ENCODE measurements at regions not wholly inside any gene's neighbourhood (a gene's known extent, or its start where the extent isn't known, plus 50 kb on each side); places are given as distances from the start of the nearest gene placed in this dataset.
A peak's percentile ranks its signal among the peaks of the same experiment; 100 is the strongest.

DNA sequence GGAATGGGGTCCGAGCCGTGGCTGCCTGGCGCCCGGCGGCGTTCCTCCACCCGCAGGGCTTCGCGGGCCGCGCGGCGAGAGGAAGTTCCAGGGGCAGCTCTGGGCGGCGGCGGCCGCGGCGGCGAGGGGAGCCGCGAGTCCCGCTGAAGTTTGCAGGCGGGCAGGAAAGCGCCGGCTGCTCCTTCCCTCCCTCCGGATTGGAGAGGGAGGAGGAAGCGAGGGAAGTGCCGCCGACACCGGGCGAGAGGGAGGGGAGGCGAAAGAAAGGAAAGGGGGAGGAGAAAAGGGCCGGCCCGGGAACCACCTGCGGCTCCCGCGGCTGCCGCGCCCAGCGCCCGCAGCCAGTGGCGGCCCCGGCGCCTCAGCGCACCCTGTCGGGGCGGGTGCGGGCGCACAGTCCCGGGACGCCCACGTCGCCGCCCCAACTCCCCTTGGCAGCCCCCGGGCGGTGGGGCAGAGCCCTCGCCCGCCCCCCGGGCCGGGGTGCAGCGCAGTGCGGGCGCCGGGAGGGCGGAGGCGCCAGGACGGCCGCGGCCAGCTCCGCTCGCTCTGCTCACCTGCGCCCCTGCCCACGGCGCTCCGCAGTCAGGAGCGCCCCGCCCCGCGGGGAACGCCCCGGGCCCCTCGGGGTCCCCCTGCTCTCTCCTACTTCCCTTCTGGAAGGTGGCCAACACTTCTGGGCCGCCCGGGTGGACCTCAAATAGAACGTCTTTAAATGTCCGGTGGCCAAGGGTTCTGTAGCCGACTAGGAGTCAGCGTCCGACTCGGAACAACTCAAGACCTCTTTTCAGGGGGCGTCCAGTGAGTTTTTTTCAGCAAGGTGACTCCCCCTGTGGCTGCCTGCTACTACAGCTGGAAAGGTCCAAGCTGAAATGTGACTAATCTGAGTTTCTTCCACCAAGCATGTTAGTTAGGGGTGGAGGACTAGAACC, 80.3 kb upstream of the CCDC28A start:
- Histone ChIP-seq H3K36me3 (ENCODE audit: low read depth) (no peaks in the 10 kb centered on the region), H3K4me1 (ENCODE audit: low read depth) (no peaks in the 10 kb centered on the region), H3K4me3 (peak overlapping the region; percentile 74), H3K9me3 (no peaks in the 10 kb centered on the region)
- intact Hi-C loops (cut with DNase I, micrococcal nuclease): loop anchor here in 1 of 2 donors (10.0 kb wide), 1 partner anchor 72 kb away; no protein-coding TSS in a partner anchor
- DNase-seq (peak; percentile 83 to 87 (median 86)), ATAC-seq (peak; percentile 94)
- TF ChIP-seq, protein P1, sequence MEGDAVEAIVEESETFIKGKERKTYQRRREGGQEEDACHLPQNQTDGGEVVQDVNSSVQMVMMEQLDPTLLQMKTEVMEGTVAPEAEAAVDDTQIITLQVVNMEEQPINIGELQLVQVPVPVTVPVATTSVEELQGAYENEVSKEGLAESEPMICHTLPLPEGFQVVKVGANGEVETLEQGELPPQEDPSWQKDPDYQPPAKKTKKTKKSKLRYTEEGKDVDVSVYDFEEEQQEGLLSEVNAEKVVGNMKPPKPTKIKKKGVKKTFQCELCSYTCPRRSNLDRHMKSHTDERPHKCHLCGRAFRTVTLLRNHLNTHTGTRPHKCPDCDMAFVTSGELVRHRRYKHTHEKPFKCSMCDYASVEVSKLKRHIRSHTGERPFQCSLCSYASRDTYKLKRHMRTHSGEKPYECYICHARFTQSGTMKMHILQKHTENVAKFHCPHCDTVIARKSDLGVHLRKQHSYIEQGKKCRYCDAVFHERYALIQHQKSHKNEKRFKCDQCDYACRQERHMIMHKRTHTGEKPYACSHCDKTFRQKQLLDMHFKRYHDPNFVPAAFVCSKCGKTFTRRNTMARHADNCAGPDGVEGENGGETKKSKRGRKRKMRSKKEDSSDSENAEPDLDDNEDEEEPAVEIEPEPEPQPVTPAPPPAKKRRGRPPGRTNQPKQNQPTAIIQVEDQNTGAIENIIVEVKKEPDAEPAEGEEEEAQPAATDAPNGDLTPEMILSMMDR (IDR thresholded peaks at IDR 0.05): no peak

DNA sequence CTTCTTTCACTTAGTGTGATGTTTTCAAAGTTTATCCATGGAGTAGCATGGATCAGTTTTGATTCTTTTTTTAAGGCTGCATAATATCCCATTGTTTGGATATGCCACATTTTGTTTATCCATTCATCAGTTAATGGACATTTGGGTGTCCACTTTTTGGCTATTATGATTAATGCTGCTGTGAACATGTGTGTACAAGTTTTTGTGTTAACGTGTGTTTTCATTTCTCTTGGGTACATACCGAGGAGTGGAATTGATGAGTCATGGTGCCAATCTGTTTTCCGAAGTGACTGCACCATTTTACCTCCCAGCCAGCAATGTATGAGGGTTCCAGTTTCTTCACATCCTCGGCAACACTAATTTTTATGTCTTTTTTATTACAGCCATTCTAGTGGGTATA, 78.4 kb upstream of the CCDC28A start:
- intact Hi-C loops (cut with DNase I, micrococcal nuclease): loop anchor here in 1 of 2 donors (10.0 kb wide), 1 partner anchor 70 kb away; no protein-coding TSS in a partner anchor
- DNase-seq (no peak), ATAC-seq (no peak)
- no peaks in the 10 kb centered on the region for H3K36me3 ChIP-seq (ENCODE audit: low read depth)
- no peaks in the 10 kb centered on the region for H3K4me1 ChIP-seq (ENCODE audit: low read depth)
- no peak overlapping the region for H3K4me3 ChIP-seq
- H3K9me3 ChIP-seq: no peaks in the 10 kb centered on the region
- TF ChIP-seq, protein P1 (IDR thresholded peaks at IDR 0.05): no peak

DNA sequence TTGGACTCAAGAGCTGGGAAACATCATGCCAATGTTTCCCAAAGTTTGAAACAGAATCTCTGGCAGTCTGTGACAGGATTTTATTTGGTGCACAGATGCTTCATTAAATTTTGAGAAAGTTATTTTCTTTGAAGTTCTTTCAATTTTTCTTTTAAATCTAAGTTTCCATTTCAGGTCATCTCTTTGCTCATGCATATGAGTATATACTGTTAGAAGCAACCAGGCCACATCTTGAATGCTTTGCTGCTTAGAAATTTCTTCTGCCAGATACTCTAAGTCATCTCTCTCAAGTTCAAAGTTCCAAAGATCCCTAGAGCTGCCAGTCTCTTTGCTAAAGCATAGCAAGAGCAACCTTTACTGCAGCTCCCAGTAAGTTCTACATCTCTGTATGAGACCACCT, 59.1 kb upstream of the CCDC28A start:
- no peak for ATAC-seq
- H3K4me1 ChIP-seq (ENCODE audit: low read depth): no peaks in the 10 kb centered on the region
- H3K9me3 ChIP-seq: no peaks in the 10 kb centered on the region
- TF ChIP-seq, protein P1 (IDR thresholded peaks at IDR 0.05): no peak
- intact Hi-C loops (cut with DNase I, micrococcal nuclease): no loop called here
- no peak for DNase-seq
- no peak overlapping the region for H3K4me3 ChIP-seq
- no peaks in the 10 kb centered on the region for H3K36me3 ChIP-seq (ENCODE audit: low read depth)

DNA sequence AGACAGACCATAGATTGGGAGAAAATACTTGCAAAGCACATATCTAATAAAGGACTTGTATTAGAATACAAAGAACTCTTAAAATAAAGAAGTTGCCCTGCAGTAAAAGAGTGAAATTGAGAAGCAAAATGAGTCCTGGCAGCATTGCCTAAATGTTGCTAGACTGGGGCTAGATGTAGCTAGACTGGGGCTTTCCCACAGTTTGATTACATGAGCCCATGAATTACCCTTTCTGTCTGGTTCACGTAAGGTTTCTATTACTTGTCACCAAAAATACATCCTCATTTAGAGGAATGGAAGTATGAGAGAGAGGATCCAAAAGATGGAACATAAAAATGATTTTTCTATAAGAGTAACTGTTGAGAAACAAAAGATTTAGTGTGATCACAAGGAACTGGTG, 57.6 kb upstream of the CCDC28A start:
- Histone ChIP-seq H3K4me3 (no peak overlapping the region), H3K36me3 (ENCODE audit: low read depth) (no peaks in the 10 kb centered on the region), H3K9me3 (no peaks in the 10 kb centered on the region), H3K4me1 (ENCODE audit: low read depth) (no peaks in the 10 kb centered on the region)
- DNase-seq (no peak), ATAC-seq (no peak)
- TF ChIP-seq, protein P1 (IDR thresholded peaks at IDR 0.05): no peak
- intact Hi-C loops (cut with DNase I, micrococcal nuclease): no loop called here

DNA sequence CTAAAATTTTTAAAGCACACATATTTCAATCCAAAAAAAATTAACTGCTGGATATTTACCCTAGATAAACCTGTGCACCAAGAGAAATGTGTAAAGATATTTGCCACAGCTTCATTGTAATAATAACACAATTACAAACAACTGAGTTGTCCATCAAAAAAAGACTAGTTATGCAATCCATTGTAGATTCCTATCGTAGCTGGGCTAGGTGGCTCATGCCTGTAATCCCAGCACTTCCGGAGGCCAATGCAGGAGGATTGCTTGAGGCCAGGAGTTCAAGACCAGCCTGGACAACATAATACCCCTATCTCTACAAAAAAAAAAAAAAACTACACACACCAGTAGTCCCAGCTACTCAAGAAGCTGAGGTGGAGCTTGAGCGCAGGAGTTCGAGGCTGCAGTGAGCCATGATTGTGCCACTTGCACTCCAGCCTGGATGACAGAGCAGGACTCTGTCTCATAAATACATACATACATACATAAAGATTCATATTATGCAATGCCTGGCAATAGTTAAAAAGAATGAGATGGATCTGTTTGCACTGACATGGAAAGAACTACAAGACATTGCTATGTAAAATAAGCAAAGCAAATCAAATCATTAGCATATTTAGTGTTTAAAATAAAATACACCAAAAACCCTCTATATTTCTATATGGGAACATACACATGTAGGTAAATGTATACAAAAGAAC, 56.5 kb upstream of the CCDC28A start:
- Histone ChIP-seq H3K4me1 (ENCODE audit: low read depth) (no peaks in the 10 kb centered on the region), H3K36me3 (ENCODE audit: low read depth) (no peaks in the 10 kb centered on the region), H3K4me3 (no peak overlapping the region), H3K9me3 (no peaks in the 10 kb centered on the region)
- DNase-seq (no peak), ATAC-seq (no peak)
- TF ChIP-seq, protein P1 (IDR thresholded peaks at IDR 0.05): no peak
- intact Hi-C loops (cut with DNase I, micrococcal nuclease): no loop called here

Data from mucosa of descending colon (tissue), 3 donors.